ENCODE measurements at regions not wholly inside any gene's neighbourhood (a gene's known extent, or its start where the extent isn't known, plus 50 kb on each side); places are given as distances from the start of the nearest gene placed in this dataset.
A peak's percentile ranks its signal among the peaks of the same experiment; 100 is the strongest.
"Not testable (repeated sequence)": the region's sequence is repeated elsewhere in the genome, so short reads cannot be mapped to it uniquely, and the experiment has no call there.

DNA sequence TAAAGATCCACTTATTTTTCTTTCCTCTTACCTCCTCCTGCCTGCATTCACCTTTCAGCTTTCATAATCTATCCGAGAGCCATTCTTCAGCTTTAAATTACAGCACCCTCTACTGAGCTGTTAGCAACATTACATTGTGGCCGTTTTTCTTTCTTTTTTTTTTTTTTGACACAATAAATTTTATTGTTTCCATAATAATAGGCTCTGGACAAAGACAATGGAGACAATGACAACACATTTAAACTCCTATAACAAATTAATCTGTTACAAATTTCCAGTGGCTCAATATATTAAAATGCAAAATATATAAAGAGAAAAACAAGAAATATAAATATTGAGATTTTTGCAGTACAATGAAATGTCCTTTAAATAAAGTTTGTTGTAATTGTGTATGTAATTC lies 312.7 kb upstream of the COX7C start:
- H3K27ac Mint-ChIP-seq (ENCODE audit: unreplicated experiment); intact Hi-C loops (cut with micrococcal nuclease; ENCODE audit: unreplicated experiment); H3K27me3 Mint-ChIP-seq (ENCODE audit: unreplicated experiment); H3K36me3 Mint-ChIP-seq (ENCODE audit: insufficient read depth, unreplicated experiment); BruUV-seq (replicated peaks); DNase-seq; H3K4me3 Mint-ChIP-seq (ENCODE audit: low read depth, unreplicated experiment); H3K9me3 Mint-ChIP-seq (ENCODE audit: low read depth, unreplicated experiment); H3K4me1 Mint-ChIP-seq (ENCODE audit: low read depth, unreplicated experiment); CTCF ChIA-PET: not testable (repeated sequence)
- TF ChIP-seq, protein P1, sequence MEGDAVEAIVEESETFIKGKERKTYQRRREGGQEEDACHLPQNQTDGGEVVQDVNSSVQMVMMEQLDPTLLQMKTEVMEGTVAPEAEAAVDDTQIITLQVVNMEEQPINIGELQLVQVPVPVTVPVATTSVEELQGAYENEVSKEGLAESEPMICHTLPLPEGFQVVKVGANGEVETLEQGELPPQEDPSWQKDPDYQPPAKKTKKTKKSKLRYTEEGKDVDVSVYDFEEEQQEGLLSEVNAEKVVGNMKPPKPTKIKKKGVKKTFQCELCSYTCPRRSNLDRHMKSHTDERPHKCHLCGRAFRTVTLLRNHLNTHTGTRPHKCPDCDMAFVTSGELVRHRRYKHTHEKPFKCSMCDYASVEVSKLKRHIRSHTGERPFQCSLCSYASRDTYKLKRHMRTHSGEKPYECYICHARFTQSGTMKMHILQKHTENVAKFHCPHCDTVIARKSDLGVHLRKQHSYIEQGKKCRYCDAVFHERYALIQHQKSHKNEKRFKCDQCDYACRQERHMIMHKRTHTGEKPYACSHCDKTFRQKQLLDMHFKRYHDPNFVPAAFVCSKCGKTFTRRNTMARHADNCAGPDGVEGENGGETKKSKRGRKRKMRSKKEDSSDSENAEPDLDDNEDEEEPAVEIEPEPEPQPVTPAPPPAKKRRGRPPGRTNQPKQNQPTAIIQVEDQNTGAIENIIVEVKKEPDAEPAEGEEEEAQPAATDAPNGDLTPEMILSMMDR (IDR thresholded peaks at IDR 0.05; ENCODE audit: unreplicated experiment): peak; percentile 33

DNA sequence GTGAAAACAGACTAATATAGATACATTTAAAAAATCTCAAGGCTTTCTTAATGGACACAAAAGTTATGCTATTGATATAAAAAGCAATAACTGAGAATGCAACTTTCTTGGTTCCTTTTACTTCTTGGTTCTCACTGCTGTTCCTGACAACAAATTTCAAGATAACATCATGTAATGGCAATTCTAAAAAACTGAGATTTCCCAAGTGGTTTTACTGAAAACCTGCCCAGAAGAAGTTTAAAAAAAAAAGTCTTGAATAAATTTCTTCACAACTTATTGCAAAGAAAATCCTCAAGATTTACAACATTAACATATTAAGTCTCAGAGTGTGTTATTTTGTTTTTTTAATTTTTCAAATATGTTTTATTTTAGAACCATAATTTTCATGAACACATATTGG lies 302.8 kb upstream of the COX7C start:
- CTCF ChIA-PET: no interaction called here

DNA sequence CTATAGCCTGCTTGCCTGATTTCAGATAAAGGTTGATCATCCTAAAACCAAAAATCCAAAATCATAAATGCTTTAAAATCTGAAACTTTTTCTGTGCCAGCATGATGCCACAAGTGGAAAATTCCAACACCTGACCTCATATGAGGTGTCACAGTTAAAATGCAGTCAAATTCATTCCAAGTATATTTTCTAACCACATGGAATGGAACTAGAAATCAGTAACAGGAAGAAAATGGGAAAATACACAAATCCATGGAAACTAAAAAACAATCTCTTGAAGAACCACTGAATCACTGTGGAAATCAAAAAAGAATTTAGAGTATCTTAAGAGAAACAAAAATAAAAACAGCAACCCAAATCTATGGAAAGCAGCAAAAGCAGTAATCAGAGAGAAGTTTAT lies 297.5 kb upstream of the COX7C start:
- intact Hi-C loops (cut with micrococcal nuclease; ENCODE audit: unreplicated experiment): no loop called here
- CTCF ChIA-PET: no interaction called here
- TF ChIP-seq, protein P1 (IDR thresholded peaks at IDR 0.05; ENCODE audit: unreplicated experiment): no peak
- no peak overlapping the region for H3K4me3 Mint-ChIP-seq (ENCODE audit: low read depth, unreplicated experiment)
- no TSS peak for BruUV-seq (replicated peaks)
- H3K27me3 Mint-ChIP-seq (ENCODE audit: unreplicated experiment): no peaks in the 10 kb centered on the region
- no peaks in the 10 kb centered on the region for H3K36me3 Mint-ChIP-seq (ENCODE audit: insufficient read depth, unreplicated experiment)
- H3K27ac Mint-ChIP-seq (ENCODE audit: unreplicated experiment): no peak overlapping the region
- no peak for DNase-seq
- peaks cover 17% of the 10 kb centered on the region for H3K4me1 Mint-ChIP-seq (ENCODE audit: low read depth, unreplicated experiment)
- peaks cover 4% of the 10 kb centered on the region for H3K9me3 Mint-ChIP-seq (ENCODE audit: low read depth, unreplicated experiment)

More for the DNA sequence above, 302.8 kb upstream of the COX7C start:
- BruUV-seq (replicated peaks): no TSS peak
- Mint-ChIP-seq H3K27me3 (ENCODE audit: unreplicated experiment) (no peaks in the 10 kb centered on the region), H3K4me1 (ENCODE audit: low read depth, unreplicated experiment) (peaks cover 8% of the 10 kb centered on the region), H3K9me3 (ENCODE audit: low read depth, unreplicated experiment) (peaks cover 9% of the 10 kb centered on the region), H3K36me3 (ENCODE audit: insufficient read depth, unreplicated experiment) (no peaks in the 10 kb centered on the region), H3K27ac (ENCODE audit: unreplicated experiment) (no peak overlapping the region), H3K4me3 (ENCODE audit: low read depth, unreplicated experiment) (no peak overlapping the region)
- TF ChIP-seq, protein P1 (IDR thresholded peaks at IDR 0.05; ENCODE audit: unreplicated experiment): no peak
- no peak for DNase-seq
- intact Hi-C loops (cut with micrococcal nuclease; ENCODE audit: unreplicated experiment): loop anchor here (5.0 kb wide), 1 partner anchor 362 kb away; no protein-coding TSS in a partner anchor

DNA sequence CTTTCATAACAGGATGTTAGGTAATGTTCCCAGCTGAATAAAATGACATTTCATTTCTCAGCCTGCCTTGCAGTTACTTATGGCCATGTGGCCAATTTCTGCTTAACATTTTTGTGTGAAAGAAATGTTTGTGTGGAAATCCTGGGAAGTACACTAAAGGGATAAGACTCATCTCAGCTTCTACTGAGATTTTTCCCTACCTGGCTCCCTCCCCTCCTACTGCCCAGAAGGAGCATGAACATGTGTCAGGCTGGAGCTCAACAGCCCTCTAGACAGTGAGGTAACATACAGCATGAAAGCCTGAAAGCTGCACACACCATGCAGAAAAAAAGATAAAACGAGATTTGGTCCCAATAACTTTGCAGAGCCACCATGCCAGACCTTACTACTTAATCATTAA lies 288.4 kb upstream of the COX7C start:
- CTCF ChIA-PET: no interaction called here
- intact Hi-C loops (cut with micrococcal nuclease; ENCODE audit: unreplicated experiment): no loop called here
- no TSS peak for BruUV-seq (replicated peaks)

More for the DNA sequence above, 288.4 kb upstream of the COX7C start:
- Mint-ChIP-seq H3K4me1 (ENCODE audit: low read depth, unreplicated experiment) (no peaks in the 10 kb centered on the region), H3K9me3 (ENCODE audit: low read depth, unreplicated experiment) (no peaks in the 10 kb centered on the region), H3K27me3 (ENCODE audit: unreplicated experiment) (no peaks in the 10 kb centered on the region), H3K27ac (ENCODE audit: unreplicated experiment) (no peak overlapping the region), H3K36me3 (ENCODE audit: insufficient read depth, unreplicated experiment) (no peaks in the 10 kb centered on the region), H3K4me3 (ENCODE audit: low read depth, unreplicated experiment) (no peak overlapping the region)
- TF ChIP-seq, protein P1 (IDR thresholded peaks at IDR 0.05; ENCODE audit: unreplicated experiment): no peak
- DNase-seq: no peak
